HCT116 (cell line): ENCODE measurements at regions not wholly inside any gene's neighbourhood (a gene's known extent, or its start where the extent isn't known, plus 50 kb on each side); places are given as distances from the start of the nearest gene placed in this dataset.

Experiments used
- ATAC-seq: fragments of 200-7000 bp; cut with Tn5 transposase; 2 replicates; pipeline ENCODE4 v1.9.1; 2020; ENCODE audit warnings: mild to moderate bottlenecking, moderate library complexity
- BruUV-seq: library from RNA; stranded (reverse); fragments of 400-500 nt; replicated peaks from 2 replicates; lab custom pipeline; 2021; lab: Mats Ljungman, UMichigan
- CTCF ChIA-PET: fragments of 300-600 bp; sonication (Branson Sonifier 250); formaldehyde crosslinking; loops from one replicate; lab custom pipeline; 2021; ENCODE audit warnings: antibody characterized with exemption; lab: Charles Lee
- POLR2A ChIA-PET: fragments of 300-600, 350-600 bp; sonication (Branson Sonifier 250); formaldehyde crosslinking; loops from one replicate; lab custom pipeline; 2021; ENCODE audit warnings: antibody characterized with exemption; lab: Charles Lee
- RAD21 ChIA-PET, 2 experiments: fragments of 300-600 bp; sonication (Branson Sonifier 250); formaldehyde crosslinking; loops; one replicate each; lab custom pipeline; 2023; ENCODE audit warnings: low total read pairs in 2 of 2; ENCODE audit not compliant: uncharacterized antibody in 2 of 2, unreplicated experiment in 2 of 2, low non-redundant PET in 1 of 2; lab: Charles Lee
- DNase-seq: peaks from one replicate; pipeline ENCODE4 v3.0.0-alpha.2; 2010; ENCODE audit warnings: low read depth, low spot score
- H2AFZ ChIP-seq: fragments of 200-600 bp; shearing (Covaris generic), sonication (generic); 2 replicates; pipeline ENCODE4 v1.6.1; 2017; ENCODE audit warnings: low read depth, mixed run types, mixed read lengths, antibody characterized with exemption, low read length; ENCODE audit not compliant: poor library complexity, severe bottlenecking
- H3K27ac ChIP-seq: 2 replicates; pipeline ENCODE4 v1.5.1; 2012; ENCODE audit warnings: low read depth, low read length
- H3K27me3 ChIP-seq: fragments of 200-600 bp; sonication (generic); 2 replicates; pipeline ENCODE4 v1.6.1; 2016; ENCODE audit warnings: mixed run types, low read length, mixed read lengths; ENCODE audit not compliant: insufficient read depth
- H3K36me3 ChIP-seq, 2 experiments: fragments of 200-500 bp in 1 of 2; fragments of 200-600 bp in 1 of 2; sonication (Bioruptor generic) in 1 of 2; sonication (generic) in 1 of 2; 2 replicates each; pipeline versions ENCODE4 v1.5.1 to v1.6.1; 2014 to 2016; ENCODE audit warnings: low read length in 2 of 2, inconsistent platforms in 1 of 2, mixed read lengths in 1 of 2, mixed run types in 1 of 2; ENCODE audit not compliant: insufficient read depth in 2 of 2, control insufficient read depth in 1 of 2
- H3K4me1 ChIP-seq, 2 experiments: fragments of 200-600 bp in 1 of 2; sonication (generic) in 1 of 2; 2 replicates each; pipeline versions ENCODE4 v1.5.1 to v1.6.1; 2012 to 2017; ENCODE audit warnings: low read length in 2 of 2, inconsistent platforms in 1 of 2, mild to moderate bottlenecking in 1 of 2, mixed read lengths in 1 of 2, mixed run types in 1 of 2, moderate library complexity in 1 of 2; ENCODE audit not compliant: insufficient read depth in 2 of 2, control insufficient read depth in 1 of 2
- H3K4me2 ChIP-seq: fragments of 200-600 bp; sonication (generic); 2 replicates; pipeline ENCODE4 v1.6.1; 2017; ENCODE audit warnings: mixed run types, low read length, mixed read lengths
- H3K4me3 ChIP-seq, 2 experiments: fragments of 200-600 bp in 1 of 2; sonication (generic) in 1 of 2; replicated peaks in 1 of 2; 2 replicates each; pipeline ENCODE4 v1.5.1; 2011 to 2016; ENCODE audit warnings: low read length in 2 of 2, control low read depth in 1 of 2, low read depth in 1 of 2, mild to moderate bottlenecking in 1 of 2, mixed read lengths in 1 of 2, mixed run types in 1 of 2
- H3K79me2 ChIP-seq: fragments of 200-600 bp; sonication (generic); 2 replicates; pipeline ENCODE4 v1.6.1; 2017; ENCODE audit warnings: mild to moderate bottlenecking, mixed run types, low read length, moderate library complexity, mixed read lengths; ENCODE audit not compliant: insufficient read depth
- H3K9ac ChIP-seq: fragments of 200-600 bp; sonication (generic); 2 replicates; pipeline ENCODE4 v1.6.1; 2016; ENCODE audit warnings: low read length, mixed read lengths
- H3K9me2 ChIP-seq: fragments of 200-600 bp; sonication (generic), shearing (Covaris generic); 2 replicates; pipeline ENCODE4 v1.6.1; 2017; ENCODE audit warnings: mixed run types, mild to moderate bottlenecking, moderate library complexity; ENCODE audit not compliant: insufficient read depth
- H3K9me3 ChIP-seq, 2 experiments: fragments of 200-500 bp in 1 of 2; fragments of 200-600 bp in 1 of 2; sonication (Bioruptor generic) in 1 of 2; sonication (generic) in 1 of 2; 2 replicates each; pipeline ENCODE4 v1.6.1; 2014 to 2017; ENCODE audit warnings: low read length in 2 of 2, mixed read lengths in 2 of 2, inconsistent platforms in 1 of 2, low read depth in 1 of 2, mild to moderate bottlenecking in 1 of 2, mixed run types in 1 of 2, moderate library complexity in 1 of 2; ENCODE audit not compliant: control insufficient read depth in 1 of 2, insufficient read depth in 1 of 2
- H4K20me1 ChIP-seq: fragments of 200-600 bp; sonication (generic), shearing (Covaris generic); 2 replicates; pipeline ENCODE4 v1.6.1; 2017; ENCODE audit warnings: mixed run types, mild to moderate bottlenecking, moderate library complexity; ENCODE audit not compliant: insufficient read depth
- EGR1 ChIP-seq: IDR thresholded peaks from 2 replicates; pipeline ENCODE4 v1.6.1; 2012; ENCODE audit warnings: low read depth
- EZH2phosphoT487 ChIP-seq: fragments of 200-600 bp; IDR thresholded peaks from 2 replicates; pipeline ENCODE4 v1.6.1; 2018; ENCODE audit warnings: antibody characterized with exemption, borderline replicate concordance
- FOSL1 ChIP-seq: IDR thresholded peaks from 2 replicates; pipeline ENCODE4 v1.6.1; 2012; ENCODE audit warnings: low read depth
- JUND ChIP-seq: IDR thresholded peaks from 2 replicates; pipeline ENCODE4 v1.6.1; 2012
- RAD21 ChIP-seq: IDR thresholded peaks from 2 replicates; pipeline ENCODE4 v1.6.1; 2012; ENCODE audit warnings: low read depth, mild to moderate bottlenecking
- intact Hi-C: fragments of 100-400 bp; cut with micrococcal nuclease; formaldehyde crosslinking; loops from 2 replicates; pipeline ENCODE4 v1.10.0; 2022
- TF ChIP-seq, protein P1 (sequence below), 3 experiments: fragments of 200-600 bp in 1 of 3; sonication (generic) in 1 of 3; IDR thresholded peaks in 2 of 3; conservative IDR thresholded peaks in 1 of 3; 2 replicates each; pipeline ENCODE4 v1.5.1; 2012 to 2017; ENCODE audit warnings: low read depth in 2 of 3, low read length in 2 of 3, antibody characterized with exemption in 1 of 3, borderline replicate concordance in 1 of 3, control low read depth in 1 of 3, mild to moderate bottlenecking in 1 of 3, mixed read lengths in 1 of 3, mixed run types in 1 of 3, moderate library complexity in 1 of 3; ENCODE audit not compliant: insufficient read depth in 1 of 3
- TF ChIP-seq, protein P2 (sequence below): IDR thresholded peaks from 2 replicates; pipeline ENCODE4 v1.6.1; 2011; ENCODE audit warnings: mild to moderate bottlenecking, low read length, moderate library complexity; ENCODE audit not compliant: insufficient replicate concordance; ENCODE audit errors: extremely low read depth

DNA sequence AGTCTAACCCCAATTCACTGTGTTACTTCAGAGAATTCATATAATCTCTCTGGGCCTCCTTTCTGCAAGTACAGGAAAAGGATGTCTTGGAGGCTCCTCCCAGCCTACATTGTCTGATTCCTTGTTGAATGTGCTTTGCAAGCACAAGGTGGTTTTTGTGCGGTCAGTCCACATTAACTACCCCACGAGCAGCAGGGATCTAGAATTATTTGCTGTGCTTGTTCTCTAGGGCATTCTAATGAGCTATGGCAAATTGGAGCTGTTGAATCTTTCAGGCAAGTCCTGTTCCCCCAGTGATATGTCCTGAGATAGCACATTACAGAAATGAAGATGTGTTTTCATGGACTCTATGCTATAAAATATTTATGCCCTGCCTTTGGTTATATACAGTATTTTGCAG lies 349.4 kb downstream of the SLC4A3 start:
- ChIA-PET CTCF (no interaction called here), RAD21 (no interaction called here), POLR2A (no interaction called here)
- DNase-seq (no peak), ATAC-seq (no peak)
- H3K9me3 ChIP-seq: no peaks in the 10 kb centered on the region
- H3K27me3 ChIP-seq: no peaks in the 10 kb centered on the region
- H3K36me3 ChIP-seq: peaks cover 0 to 4% of the 10 kb centered on the region in 2 experiments; a peak in 1 of 4 replicates
- H3K4me1 ChIP-seq: no peaks in the 10 kb centered on the region
- 0 out of 2 replicates have a peak, but pooled peaks cover 3% of the 10 kb centered on the region for H3K79me2 ChIP-seq
- intact Hi-C loops: no loop called here
- no TSS peak for BruUV-seq
- TF ChIP-seq, protein P1, sequence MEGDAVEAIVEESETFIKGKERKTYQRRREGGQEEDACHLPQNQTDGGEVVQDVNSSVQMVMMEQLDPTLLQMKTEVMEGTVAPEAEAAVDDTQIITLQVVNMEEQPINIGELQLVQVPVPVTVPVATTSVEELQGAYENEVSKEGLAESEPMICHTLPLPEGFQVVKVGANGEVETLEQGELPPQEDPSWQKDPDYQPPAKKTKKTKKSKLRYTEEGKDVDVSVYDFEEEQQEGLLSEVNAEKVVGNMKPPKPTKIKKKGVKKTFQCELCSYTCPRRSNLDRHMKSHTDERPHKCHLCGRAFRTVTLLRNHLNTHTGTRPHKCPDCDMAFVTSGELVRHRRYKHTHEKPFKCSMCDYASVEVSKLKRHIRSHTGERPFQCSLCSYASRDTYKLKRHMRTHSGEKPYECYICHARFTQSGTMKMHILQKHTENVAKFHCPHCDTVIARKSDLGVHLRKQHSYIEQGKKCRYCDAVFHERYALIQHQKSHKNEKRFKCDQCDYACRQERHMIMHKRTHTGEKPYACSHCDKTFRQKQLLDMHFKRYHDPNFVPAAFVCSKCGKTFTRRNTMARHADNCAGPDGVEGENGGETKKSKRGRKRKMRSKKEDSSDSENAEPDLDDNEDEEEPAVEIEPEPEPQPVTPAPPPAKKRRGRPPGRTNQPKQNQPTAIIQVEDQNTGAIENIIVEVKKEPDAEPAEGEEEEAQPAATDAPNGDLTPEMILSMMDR (IDR thresholded peaks at IDR 0.05 in 2 of 3, conservative IDR thresholded peaks at IDR 0.05 in 1 of 3; ENCODE audit: borderline replicate concordance in 1 of 3, insufficient read depth in 1 of 3, low read depth in 2 of 3, low read length in 2 of 3): no peak
- TF ChIP-seq JUND: no peak
- TF ChIP-seq RAD21: no peak
- TF ChIP-seq FOSL1: no peak
- TF ChIP-seq, protein P2, sequence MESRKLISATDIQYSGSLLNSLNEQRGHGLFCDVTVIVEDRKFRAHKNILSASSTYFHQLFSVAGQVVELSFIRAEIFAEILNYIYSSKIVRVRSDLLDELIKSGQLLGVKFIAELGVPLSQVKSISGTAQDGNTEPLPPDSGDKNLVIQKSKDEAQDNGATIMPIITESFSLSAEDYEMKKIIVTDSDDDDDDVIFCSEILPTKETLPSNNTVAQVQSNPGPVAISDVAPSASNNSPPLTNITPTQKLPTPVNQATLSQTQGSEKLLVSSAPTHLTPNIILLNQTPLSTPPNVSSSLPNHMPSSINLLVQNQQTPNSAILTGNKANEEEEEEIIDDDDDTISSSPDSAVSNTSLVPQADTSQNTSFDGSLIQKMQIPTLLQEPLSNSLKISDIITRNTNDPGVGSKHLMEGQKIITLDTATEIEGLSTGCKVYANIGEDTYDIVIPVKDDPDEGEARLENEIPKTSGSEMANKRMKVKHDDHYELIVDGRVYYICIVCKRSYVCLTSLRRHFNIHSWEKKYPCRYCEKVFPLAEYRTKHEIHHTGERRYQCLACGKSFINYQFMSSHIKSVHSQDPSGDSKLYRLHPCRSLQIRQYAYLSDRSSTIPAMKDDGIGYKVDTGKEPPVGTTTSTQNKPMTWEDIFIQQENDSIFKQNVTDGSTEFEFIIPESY: no peak
- no peak for TF ChIP-seq EZH2phosphoT487
- no peak for TF ChIP-seq EGR1
- H3K4me2 ChIP-seq: no peak overlapping the region
- H3K9me2 ChIP-seq: no peaks in the 10 kb centered on the region
- no peak overlapping the region for H2AFZ ChIP-seq
- H3K4me3 ChIP-seq: no peak overlapping the region
- no peak overlapping the region for H3K27ac ChIP-seq
- H4K20me1 ChIP-seq: no peaks in the 10 kb centered on the region
- no peak overlapping the region for H3K9ac ChIP-seq
